ENCODE measurements at regions not wholly inside any gene's neighbourhood (a gene's known extent, or its start where the extent isn't known, plus 50 kb on each side); places are given as distances from the start of the nearest gene placed in this dataset.
"Not testable (repeated sequence)": the region's sequence is repeated elsewhere in the genome, so short reads cannot be mapped to it uniquely, and the experiment has no call there.

DNA sequence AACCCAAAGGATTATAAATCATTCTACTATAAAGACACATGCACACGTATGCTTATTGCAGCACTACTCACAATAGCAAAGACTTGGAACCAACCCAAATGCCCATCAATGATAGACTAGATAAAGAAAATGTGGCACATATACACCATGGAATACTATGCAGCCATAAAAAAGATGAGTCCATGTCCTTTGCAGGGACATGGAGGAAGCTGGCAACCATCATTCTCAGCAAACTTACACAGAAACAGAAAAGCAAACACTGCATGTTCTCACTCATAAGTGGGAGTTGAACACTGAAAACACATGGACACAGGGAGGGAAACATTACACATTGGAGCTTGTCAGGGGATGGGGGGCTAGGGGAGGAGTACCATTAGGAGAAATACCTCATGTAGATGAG is 262.6 kb downstream of the PDCD6IP start:
- TF ChIP-seq, protein P1, sequence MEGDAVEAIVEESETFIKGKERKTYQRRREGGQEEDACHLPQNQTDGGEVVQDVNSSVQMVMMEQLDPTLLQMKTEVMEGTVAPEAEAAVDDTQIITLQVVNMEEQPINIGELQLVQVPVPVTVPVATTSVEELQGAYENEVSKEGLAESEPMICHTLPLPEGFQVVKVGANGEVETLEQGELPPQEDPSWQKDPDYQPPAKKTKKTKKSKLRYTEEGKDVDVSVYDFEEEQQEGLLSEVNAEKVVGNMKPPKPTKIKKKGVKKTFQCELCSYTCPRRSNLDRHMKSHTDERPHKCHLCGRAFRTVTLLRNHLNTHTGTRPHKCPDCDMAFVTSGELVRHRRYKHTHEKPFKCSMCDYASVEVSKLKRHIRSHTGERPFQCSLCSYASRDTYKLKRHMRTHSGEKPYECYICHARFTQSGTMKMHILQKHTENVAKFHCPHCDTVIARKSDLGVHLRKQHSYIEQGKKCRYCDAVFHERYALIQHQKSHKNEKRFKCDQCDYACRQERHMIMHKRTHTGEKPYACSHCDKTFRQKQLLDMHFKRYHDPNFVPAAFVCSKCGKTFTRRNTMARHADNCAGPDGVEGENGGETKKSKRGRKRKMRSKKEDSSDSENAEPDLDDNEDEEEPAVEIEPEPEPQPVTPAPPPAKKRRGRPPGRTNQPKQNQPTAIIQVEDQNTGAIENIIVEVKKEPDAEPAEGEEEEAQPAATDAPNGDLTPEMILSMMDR (conservative IDR thresholded peaks at IDR 0.05) = not testable (repeated sequence)
- not testable (repeated sequence) for TF ChIP-seq ZFX (IDR thresholded peaks at IDR 0.05)
